Pons (tissue), 1 donor: ENCODE measurements at regions not wholly inside any gene's neighbourhood (a gene's known extent, or its start where the extent isn't known, plus 50 kb on each side); places are given as distances from the start of the nearest gene placed in this dataset.

ENCODE experiments used
- DNase-seq: peaks from one replicate; pipeline ENCODE4 v3.0.0-alpha.2; 2016; ENCODE audit warnings: low spot score

DNA sequence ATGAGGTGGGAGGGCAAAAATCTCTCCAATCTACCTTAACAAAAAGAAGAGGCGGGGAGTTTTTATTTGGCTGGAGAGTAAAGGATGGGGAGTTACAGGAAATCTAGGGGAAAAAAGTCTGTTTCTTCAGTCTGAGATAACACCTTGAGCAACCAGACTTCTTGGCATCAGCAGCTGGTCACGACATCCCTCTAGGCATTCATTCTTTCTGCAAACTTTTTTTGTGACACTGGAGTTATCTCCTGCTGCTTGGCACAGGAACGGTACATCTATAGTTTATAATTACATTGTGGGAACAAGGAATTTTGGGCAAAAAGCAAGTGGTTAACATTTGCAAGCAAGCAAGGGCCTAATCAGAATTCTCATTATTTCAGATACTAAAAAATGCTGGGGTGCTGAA, 50.6 kb upstream of the IFNGR1 start:
- no peak for DNase-seq

DNA sequence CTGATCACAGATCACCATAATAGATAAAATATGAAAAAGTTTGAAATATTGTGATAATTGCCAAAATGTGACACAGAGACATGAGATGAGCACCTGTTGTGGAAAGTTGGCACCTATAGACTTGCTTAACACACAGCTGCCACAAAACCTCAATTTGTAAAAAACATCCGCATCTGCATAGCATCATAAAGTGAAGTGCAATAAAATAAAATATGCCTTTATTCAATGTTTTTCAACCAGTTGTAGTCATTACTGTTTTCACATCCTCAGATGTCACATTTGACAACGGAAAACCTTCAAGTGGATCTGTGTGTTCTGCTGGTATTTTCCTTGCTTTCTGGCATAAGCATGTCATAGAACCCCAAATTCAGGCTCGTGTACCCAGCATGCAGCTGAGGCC, 50.2 kb upstream of the IFNGR1 start:
- no peak for DNase-seq
